HG03108 (cell line): ENCODE measurements at regions not wholly inside any gene's neighbourhood (a gene's known extent, or its start where the extent isn't known, plus 50 kb on each side); places are given as distances from the start of the nearest gene placed in this dataset.

Experiments
- ATAC-seq: cut with Tn5 transposase; IDR thresholded peaks from one replicate; pipeline ENCODE4 v1.9.1; 2021; ENCODE audit warnings: moderate library complexity; ENCODE audit not compliant: unreplicated experiment

DNA sequence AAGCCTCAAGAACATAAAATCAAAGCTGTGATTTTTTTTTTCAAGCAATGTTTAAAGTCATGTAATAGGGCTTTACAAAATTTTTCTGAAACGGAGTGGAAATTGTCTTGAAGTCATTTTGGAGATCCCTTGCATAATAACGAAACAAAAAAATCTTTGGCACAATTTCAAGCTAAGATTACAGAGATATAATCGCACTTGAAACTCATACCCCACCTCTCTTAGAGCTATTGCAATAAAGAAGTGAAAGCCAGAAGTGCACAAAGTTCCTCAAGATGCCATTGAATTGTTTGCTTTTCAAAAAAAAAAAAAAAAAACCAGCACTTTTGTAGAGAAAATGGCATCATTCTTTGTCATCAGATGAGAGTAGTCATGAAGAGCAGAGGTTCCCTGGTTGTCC lies 152.3 kb downstream of the PAX3 start:
- ATAC-seq, result no peak

DNA sequence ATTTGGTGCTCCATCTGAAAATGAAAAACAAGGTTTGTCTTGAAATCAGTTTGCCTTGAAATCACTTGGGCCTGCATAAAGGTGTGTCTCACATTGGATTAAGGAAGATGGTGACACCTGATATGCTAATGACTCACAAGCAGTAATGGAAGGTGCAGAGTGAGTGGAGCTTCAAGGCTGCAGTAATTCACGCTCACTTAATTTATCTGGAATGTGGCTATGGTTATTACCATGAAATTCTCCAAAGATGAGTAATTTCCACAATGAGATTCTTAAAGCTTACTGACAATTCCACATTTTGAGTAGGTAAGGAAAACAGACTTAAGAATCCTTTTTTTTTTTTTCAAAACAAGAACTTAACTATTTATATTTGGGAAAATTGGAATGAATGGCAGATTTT lies 156.8 kb downstream of the PAX3 start:
- ATAC-seq, result no peak

DNA sequence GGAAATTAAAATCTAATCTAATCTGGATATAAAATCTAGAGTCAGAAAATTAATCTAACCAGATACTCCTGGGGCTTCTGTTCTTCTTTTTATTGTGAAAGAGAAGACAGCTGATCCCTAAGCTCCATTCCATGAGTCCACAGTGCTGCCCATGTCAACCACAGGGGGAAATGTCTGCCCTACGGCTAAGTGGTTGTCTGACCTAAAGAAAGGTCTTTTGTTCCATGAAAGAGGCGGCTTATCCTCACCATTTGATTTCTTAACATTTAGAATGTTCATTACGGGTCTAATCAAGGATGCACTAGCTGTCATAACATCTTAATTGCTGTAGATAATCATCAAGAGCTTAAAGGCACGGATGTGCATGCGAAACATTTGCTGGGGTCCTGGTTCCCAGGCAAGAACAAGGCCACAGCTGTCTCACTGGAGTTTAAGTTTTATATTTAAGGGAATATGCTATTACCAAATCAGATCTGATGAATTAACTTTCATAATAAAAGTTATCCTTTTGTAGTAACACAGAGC lies 162.6 kb downstream of the PAX3 start:
- no peak for ATAC-seq

DNA sequence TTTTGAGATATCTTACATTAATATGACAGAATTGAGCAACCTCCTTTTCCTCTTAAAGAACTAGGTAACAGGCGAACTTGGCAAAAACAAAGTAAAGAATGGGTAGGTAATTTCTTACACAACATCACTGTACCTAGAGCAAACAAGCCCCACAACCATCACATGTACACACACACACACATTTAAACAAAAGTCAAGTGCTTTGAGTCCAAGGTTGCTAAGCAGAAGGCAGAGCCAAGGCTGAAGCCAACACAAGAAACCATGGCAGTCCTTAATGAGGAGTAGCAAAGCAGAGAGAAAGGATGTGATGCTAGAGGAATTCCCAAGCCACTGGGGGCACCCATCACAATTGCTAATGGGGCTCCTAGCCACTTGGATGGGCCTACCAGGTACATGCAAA lies 164.1 kb downstream of the PAX3 start:
- no peak for ATAC-seq

DNA sequence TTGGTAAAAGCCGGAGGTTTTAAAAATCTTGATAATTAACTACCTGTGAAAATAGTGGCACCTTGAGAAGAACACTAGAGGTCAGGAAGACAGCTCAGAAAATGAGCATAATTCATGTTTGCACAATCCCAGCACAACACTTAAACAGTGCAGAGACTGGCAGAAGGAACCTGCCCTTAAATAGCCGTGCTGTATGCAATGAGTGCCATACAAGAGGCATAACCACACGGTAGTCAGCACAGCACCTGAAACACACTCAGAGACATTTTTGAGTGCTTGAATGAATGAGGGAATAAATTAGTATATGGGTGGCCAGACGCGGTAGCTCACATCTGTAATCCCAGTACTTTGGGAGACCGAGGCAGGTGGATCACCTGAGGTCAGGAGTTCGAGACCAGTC lies 164.9 kb downstream of the PAX3 start:
- no peak for ATAC-seq

DNA sequence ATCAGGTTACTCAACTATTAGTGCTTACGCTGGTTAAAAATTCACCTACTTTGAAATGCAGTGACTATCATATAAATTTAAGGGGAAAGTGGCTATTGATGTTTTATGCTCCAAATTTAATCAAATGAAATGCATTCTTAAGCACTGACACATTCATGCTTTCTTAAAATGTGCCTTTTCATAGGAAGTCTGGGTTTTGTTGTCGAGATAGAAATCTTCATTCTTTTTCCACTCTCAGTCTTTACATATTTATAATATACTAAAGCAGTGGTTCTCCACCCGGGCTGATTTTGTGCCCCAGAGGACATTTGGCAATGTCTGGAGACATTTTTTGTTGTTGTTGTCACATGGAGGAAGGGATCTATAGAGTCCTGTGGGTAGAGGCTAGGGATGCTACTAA lies 167.9 kb downstream of the PAX3 start:
- no peak for ATAC-seq

DNA sequence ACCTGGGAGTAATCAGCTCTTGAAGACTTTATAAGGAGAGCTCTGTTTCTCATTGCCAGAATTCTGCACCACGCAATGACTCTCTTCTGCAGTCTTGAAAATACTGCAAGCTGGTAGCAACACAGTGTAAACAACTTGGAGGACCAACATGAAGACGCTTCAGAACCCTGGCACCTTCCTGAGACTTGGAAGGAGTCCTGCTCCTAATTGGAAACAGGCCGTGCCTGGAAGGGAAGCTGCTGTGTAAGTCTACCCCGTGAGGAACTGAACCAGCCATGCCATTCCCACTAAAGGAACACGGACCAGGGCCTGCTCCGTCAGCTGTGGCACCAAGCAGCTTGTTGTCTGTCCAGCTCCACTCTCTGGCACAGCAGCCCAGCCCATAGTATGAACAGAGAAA lies 171.1 kb downstream of the PAX3 start:
- no peak for ATAC-seq

DNA sequence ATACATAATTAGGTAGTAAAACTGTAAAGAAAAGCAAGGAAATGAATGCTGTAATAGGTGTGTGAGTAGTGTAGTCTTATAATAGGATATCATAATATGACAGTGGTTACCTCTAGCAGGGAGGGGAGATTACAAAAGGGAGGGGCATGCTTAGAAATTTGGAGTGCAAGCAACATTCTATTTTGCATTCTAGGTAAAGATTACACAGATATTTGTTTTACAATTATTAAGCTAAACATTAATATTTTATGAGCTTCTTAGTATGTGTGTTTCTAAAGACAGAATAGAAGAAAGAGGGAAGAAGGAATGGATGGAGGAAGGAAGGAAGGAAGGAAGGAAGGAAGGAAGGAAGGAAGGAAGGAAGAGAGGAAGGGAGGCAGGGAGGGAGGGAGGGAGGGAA lies 177.9 kb downstream of the PAX3 start:
- no peak for ATAC-seq

DNA sequence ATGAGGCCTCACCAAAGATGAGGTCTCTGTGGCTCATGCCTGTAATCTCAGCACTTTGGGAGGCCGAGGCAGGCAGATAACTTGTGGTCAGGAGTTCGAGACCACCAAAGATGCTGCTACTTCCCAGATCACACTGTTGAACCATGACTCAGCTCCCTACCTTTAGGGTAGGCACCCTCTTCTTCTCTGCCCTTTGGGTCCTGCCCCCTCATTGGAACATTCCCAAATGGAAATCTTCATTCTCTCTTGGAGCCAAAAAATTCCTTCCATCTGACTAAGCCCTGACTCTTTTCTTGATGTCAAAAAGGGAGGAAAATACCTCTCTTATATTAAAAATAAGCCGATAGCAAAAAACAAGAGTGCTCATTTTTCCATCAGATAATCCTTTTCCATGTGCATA lies 183.5 kb downstream of the PAX3 start:
- ATAC-seq, result no peak

DNA sequence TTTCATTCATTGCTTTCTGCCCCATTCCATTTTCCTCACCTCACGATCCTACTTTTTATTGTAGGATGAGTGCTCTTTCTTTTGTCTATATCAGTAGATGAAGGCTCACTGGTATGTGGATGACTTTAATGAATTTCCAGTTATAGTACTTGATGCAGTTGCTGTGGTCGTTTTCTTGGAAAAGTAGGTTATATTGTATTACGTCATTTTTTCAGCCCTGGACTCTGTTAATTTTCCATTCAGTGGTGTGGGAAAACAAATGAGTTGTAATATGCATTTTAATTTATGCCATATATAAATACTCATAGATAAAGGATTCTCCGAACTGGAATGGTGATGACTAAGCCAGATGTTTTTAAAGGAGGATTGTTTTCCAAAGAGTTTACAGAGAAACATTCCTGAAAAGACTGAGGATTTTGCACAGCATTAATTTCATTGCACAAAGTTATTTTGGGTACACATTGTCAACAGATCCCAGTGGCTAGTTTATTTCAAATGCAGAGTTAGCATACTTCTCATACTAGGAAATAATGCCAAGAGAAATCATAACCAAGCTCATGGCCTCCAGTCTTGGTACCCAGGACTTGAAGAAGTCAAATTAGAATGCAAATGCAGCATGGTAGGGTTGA lies 189.7 kb downstream of the PAX3 start:
- no peak for ATAC-seq

DNA sequence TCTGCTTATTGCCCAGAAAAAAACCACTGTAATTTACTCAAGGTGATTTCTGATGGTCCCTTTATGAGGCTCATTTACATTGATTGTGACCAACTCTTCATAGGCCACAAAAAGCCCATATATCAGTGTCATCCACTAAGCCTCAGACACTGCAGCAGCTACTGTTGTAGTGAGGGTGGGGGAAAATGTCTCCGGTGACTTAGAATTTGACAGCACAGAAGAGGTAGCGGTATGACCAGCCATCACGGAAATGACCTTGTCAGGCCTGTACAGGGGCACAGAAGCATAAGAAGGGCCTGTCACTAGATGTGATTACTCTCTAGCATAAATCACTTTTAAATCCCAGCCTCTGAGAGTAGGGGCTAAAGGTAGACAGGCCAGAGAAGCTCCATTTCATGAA lies 190.3 kb downstream of the PAX3 start:
- no peak for ATAC-seq

DNA sequence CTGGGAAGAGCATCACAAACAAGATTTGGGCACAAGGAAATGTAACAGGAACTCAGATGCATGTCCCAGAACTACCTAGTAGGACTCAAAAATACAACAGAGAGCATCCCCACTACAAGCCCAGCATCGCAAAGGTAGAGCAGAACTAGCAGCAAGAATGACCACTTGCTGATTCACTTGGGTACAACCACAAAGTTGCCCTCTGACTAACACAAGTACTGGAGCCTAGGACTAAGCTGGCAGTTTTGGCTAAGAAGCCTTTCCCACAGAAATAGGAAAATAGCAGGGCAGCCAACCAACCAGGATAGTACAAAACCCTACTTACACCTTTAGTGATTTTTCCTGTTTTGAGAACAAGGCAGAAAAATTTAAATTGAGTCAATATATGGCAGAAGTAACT lies 193.8 kb downstream of the PAX3 start:
- no peak for ATAC-seq

DNA sequence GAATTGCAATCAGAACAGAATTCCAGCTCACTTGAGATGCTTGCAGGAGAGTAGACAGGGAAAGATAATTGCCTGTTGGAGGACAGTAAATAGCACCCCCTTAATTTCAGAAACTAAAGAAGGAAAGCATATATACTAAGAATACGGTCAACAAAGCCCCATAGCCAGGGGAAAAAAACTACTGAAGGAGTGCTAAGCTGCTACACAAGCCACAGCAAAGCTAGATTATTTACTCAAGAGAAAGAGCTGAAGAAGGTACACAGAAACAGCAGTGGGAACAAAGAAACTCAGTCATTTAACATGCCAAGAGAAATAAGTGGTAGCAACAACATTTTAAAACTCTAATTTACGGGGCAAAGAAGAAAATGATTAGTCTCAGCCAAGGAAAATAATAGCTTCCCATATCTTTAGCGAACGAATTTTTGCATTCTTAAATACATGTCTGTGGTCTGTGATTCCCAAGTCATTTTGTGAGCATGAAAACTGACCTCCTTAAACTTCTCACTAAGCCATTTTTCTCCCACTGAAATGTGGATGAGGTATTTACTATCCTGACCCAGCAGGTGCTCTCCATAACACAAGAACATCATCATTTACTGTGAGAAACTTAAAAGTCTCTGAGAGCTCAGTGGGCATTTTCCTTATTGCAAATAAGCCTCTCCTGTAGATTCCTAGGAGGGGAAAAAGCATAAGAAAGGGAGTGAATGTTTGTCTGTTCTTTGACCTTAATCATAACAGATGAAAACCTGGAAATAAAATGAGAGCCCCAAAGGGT lies 196.0 kb downstream of the PAX3 start:
- ATAC-seq, result no peak

DNA sequence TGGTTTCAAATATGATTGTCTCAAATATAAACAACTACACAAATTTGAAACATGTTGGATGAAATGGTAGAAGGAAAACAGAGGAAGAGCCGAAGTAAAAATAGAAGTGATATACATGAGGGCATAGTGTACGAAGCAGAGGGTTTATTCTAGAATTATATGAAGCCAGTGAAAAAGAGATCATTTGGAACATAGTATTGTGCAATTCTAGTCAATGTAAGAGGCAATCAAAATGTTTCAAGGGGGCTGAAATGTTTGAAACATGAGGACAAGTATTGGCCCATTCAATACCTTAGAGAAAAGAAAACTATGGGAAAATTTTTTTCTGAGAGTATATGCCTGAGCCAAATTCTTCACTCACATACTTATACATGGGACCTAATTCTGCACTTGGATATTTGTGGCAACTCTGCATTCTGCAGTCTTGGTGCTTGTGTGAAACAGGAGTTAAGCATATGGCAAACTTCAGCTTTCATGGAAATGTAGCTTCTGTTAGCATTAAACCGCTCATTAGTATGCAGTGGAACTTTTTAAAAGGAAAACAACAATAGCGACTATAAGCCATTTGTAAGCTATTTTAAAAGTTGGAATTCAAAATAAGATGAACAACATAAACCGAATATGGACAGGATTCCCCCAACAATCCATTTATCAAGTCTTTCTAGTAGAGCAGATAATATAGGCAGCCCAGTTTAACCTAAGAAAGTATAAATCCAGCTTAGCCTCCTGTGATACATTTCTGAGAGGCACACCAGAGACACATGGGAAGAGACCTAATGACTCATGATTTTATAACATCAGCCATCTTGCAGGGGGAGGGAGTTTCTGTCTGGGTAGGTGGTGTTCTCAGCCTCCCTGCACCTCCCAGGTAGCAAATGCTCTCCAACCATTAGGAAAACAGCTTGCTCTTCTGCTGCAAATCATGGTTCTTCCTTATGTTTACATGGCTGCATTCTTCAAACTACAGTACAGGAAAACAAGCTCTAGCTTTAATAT lies 197.8 kb downstream of the PAX3 start:
- ATAC-seq, result no peak

DNA sequence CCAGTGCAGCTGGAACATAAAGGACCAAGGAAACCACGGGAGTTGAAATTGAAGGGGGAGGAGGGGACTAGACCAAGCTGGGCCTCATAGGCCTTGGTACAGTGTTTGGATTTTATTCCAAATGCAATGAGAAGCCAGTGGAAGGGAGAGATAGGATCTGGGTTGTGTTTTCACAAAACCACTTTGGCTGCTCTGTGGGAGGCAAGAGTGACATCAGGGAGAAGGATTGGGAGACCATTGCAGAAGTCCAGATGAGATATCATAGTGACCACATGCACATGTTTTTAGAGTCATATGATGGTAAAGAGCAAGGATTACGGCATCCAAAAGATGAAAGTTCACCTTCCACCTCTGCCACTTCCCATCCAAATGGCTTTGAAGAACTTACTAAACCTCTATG lies 210.2 kb downstream of the PAX3 start:
- ATAC-seq, result no peak

DNA sequence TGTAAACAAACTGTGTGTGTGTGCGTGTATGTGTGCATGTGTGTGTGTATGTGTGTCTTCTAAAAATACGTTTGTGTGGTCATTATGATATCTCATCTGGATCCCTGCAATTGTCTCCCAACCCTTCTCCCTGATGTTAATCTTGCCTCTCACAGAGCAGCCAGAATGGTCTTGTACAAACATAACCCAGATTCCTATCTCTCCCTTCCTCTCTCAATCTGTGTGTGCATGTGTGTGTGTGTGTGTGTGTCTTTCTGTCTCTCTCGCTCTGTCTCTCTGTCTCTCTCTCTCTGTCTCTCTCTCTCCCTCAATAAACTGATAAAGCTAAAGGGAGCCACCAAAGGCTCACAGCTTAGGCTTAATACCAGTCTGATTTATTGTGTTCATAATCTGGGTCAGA lies 210.8 kb downstream of the PAX3 start:
- no peak for ATAC-seq

DNA sequence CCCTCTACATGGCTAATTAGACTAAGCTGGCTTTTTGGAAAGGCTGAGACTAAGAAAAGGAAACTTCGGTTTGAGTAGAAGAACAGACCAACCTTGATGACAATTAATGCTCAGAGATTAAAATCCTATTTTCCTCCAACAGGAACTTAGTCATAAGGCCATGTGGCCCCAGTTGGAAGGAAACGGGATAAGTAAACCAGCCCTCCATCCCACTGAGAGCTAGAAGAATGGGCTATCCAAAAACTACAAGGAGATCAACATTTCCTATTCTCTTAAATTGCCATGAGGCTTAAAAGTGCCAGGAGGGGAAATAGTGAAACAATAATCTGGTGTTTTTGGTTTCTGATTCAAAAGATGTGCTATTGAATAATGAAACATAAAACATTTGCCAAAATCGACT lies 216.6 kb downstream of the PAX3 start:
- no peak for ATAC-seq

DNA sequence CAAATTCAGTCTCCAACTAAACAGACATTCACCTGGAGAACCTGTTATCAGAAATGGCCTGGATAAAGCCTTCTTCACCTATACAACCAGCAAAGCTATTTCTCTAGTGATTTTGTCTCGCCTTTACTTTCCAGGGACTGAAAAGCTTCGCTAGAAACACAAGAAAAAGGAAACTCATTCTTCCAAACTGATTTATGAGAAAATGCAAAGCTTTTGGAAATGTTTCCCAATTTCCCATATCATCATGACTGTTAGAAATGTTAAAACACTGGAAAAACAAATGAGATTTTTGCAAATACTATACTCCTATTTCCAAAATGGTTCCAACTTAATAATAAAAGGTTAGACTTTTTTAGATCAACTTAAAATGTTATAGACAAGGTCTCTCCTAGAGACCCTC lies 218.7 kb downstream of the PAX3 start:
- ATAC-seq, result no peak

DNA sequence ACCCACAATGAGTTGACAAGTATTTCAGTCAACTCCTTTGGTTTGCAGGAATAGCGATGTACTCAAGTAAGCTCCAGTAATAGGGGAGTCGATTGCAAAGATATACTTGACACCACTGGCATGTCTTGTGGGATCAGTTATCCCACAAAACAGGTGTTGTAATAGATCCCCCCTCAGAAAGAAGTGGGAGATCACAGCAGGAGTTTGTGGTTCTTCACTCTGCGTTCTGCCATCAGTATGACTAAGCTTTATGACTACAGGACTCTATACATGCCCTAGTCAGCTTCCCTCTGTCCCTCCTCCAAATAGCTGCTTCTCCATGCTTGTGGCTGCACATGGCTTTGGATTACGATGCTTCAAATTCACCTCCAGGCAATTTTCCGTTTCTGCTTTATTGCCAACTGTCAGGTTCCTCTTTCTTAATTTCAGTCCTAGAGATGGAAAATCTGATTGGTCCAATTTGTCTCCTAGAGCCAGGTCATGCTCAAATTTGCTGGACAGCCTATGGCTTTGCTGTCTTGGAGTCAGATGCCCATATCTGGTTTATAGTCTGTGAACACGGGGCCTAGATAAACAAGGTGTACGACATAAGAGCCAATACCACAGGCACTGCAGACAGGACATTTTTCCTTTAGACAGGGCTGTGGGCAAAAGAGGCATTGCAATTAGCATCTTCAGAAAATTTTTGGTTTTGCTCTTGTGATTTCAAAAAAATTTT lies 221.7 kb downstream of the PAX3 start:
- ATAC-seq, result no peak

DNA sequence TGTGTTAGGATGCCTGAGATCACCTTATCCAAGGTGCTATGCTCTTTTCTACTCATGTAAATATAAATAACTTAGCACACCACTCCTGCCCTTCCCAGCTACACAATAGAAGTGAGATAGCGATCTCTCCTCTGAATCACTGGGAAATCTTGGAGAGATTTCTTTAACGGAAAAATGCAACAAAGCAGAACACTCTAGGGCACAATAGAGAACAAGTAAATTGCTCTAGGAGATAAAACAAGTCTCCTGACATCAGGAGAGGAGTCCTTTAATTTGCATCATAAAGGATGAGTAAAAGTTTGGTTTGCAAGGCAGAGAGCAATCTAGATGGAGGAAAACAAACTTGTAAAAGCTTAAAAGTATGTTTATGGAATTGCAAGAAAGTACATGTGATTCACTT lies 224.1 kb downstream of the PAX3 start:
- no peak for ATAC-seq

DNA sequence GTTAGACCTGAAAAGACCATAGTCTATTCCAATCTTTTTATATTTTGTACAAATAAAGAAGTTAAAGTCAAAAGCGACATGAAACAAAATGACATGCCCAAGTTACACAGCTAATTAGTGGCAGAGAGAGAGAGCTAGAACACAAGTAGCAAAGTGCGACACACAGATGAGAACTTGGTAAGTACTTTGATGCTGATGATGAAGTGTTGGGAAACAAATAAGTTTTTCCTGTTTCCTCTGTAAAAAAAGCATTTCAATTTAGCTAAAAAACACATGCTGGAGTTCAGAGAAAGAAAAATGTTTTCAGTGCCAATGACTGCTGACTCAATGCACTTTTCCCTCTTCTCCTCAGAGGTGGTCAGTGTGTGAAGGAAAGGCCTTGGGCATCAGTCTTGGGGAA lies 226.9 kb downstream of the PAX3 start:
- ATAC-seq, result no peak
